ENCODE measurements at regions not wholly inside any gene's neighbourhood (a gene's known extent, or its start where the extent isn't known, plus 50 kb on each side); places are given as distances from the start of the nearest gene placed in this dataset.
A peak's percentile ranks its signal among the peaks of the same experiment; 100 is the strongest.

- Histone ChIP-seq H3K9ac (ENCODE audit: low read depth, low read length) (no peak overlapping the region), H3K4me1 (ENCODE audit: control insufficient read depth, insufficient read depth, low read length) (no peaks in the 10 kb centered on the region), H3K27ac (ENCODE audit: low read depth, low read length) (no peak overlapping the region), H3K36me3 (ENCODE audit: control insufficient read depth, insufficient read depth, low read length) (no peaks in the 10 kb centered on the region), H3K4me3 (ENCODE audit: low read depth, low read length) (no peak overlapping the region), H3K27me3 (ENCODE audit: control insufficient read depth, insufficient read depth, low read length) (no peaks in the 10 kb centered on the region), H3K9me3 (ENCODE audit: control insufficient read depth, insufficient read depth, low read length) (no peaks in the 10 kb centered on the region)
Observed at GRCh38 chr18:75926811-75927210, 499.3 kb upstream of the SMIM21 start.

GRCh38 chr18:75923169-75923568 is 495.7 kb upstream of the SMIM21 start:
- Histone ChIP-seq H3K9me3 (ENCODE audit: control insufficient read depth, insufficient read depth, low read length) (no peaks in the 10 kb centered on the region), H3K36me3 (ENCODE audit: control insufficient read depth, insufficient read depth, low read length) (no peaks in the 10 kb centered on the region), H3K27me3 (ENCODE audit: control insufficient read depth, insufficient read depth, low read length) (0 out of 2 replicates have a peak, but pooled peaks cover 2% of the 10 kb centered on the region), H3K4me1 (ENCODE audit: control insufficient read depth, insufficient read depth, low read length) (no peaks in the 10 kb centered on the region), H3K9ac (ENCODE audit: low read depth, low read length) (no peak overlapping the region), H3K27ac (ENCODE audit: low read depth, low read length) (no peak overlapping the region), H3K4me3 (ENCODE audit: low read depth, low read length) (no peak overlapping the region)

- H3K4me3 ChIP-seq (ENCODE audit: low read depth, low read length), result peak overlapping the region; percentile 72
- H3K27ac ChIP-seq (ENCODE audit: low read depth, low read length), result no peak overlapping the region
- no peaks in the 10 kb centered on the region for H3K36me3 ChIP-seq (ENCODE audit: control insufficient read depth, insufficient read depth, low read length)
- H3K9me3 ChIP-seq (ENCODE audit: control insufficient read depth, insufficient read depth, low read length), result no peaks in the 10 kb centered on the region
- no peak overlapping the region for H3K9ac ChIP-seq (ENCODE audit: low read depth, low read length)
- H3K4me1 ChIP-seq (ENCODE audit: control insufficient read depth, insufficient read depth, low read length), result no peaks in the 10 kb centered on the region
- H3K27me3 ChIP-seq (ENCODE audit: control insufficient read depth, insufficient read depth, low read length), result peaks cover 24% of the 10 kb centered on the region
Observed at GRCh38 chr18:75916624-75916982, 489.1 kb upstream of the SMIM21 start.

DNA sequence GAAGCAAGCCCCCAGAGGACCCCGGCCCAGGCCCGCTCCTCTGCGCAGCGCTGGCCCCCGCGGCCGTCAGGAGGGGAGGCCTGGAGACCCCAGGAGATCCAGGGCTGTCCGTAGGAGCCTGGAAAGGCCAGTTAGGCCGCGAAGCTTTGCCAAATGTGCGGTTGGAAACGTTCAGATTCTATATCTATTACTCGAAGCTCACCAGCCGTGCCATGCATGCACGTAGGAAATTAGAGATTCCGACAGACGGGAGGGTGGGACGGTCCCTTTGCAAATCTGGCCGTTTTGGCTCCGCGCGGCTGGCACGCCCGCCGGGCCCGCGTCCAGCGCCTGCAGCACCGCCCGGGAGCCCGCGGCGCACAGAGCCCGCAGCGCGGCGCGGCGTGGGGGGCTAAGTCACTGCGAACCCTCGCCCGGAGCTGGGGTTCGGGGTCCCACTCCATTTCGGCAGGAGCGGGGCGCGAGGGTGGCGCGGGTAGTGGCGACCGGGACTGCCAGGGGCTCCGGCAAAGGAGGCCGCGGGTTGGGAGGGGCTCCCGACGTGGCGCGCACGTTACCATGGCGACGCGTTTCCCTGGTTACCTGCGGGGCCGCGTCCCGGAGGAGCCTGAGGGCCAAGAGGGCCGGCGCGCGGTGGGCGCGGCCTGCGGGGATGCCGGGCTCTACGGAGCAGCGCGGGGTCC is 488.6 kb upstream of the SMIM21 start:
- H3K4me1 ChIP-seq (ENCODE audit: control insufficient read depth, insufficient read depth, low read length), result no peaks in the 10 kb centered on the region
- H3K27ac ChIP-seq (ENCODE audit: low read depth, low read length), result no peak overlapping the region
- H3K36me3 ChIP-seq (ENCODE audit: control insufficient read depth, insufficient read depth, low read length), result no peaks in the 10 kb centered on the region
- H3K9ac ChIP-seq (ENCODE audit: low read depth, low read length), result no peak overlapping the region
- H3K27me3 ChIP-seq (ENCODE audit: control insufficient read depth, insufficient read depth, low read length), result peaks cover 24% of the 10 kb centered on the region
- no peaks in the 10 kb centered on the region for H3K9me3 ChIP-seq (ENCODE audit: control insufficient read depth, insufficient read depth, low read length)
- H3K4me3 ChIP-seq (ENCODE audit: low read depth, low read length), result peak overlapping the region; percentile 72

GRCh38 chr18:75912829-75913228 is 485.3 kb upstream of the SMIM21 start:
- H3K4me3 ChIP-seq (ENCODE audit: low read depth, low read length), result no peak overlapping the region
- no peaks in the 10 kb centered on the region for H3K36me3 ChIP-seq (ENCODE audit: control insufficient read depth, insufficient read depth, low read length)
- H3K27me3 ChIP-seq (ENCODE audit: control insufficient read depth, insufficient read depth, low read length), result peaks cover 20% of the 10 kb centered on the region
- H3K4me1 ChIP-seq (ENCODE audit: control insufficient read depth, insufficient read depth, low read length), result peaks cover 6% of the 10 kb centered on the region
- H3K27ac ChIP-seq (ENCODE audit: low read depth, low read length), result no peak overlapping the region
- no peaks in the 10 kb centered on the region for H3K9me3 ChIP-seq (ENCODE audit: control insufficient read depth, insufficient read depth, low read length)
- no peak overlapping the region for H3K9ac ChIP-seq (ENCODE audit: low read depth, low read length)

- no peaks in the 10 kb centered on the region for H3K4me1 ChIP-seq (ENCODE audit: control insufficient read depth, insufficient read depth, low read length)
Observed at GRCh38 chr18:75904416-75904815, 476.9 kb upstream of the SMIM21 start.

DNA sequence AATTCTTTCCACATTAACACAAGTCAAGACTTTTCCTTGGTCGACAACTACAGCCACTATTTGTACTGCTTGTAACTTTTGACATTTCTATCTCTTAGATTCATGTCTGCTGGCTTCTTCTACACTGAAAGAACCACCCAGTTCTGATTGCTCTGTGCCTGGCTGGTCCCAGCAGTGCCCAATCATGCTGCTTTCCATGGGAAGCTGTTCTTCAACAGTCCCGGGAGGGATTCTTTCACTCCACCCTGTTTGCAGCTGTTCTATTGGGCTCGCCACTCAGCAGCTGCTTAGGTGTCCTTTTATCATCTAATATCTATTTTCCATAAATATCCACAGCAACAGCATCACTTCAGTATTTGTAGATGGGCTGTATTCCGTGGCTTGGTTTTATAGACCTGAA is 471.1 kb upstream of the SMIM21 start:
- H3K9ac ChIP-seq (ENCODE audit: low read depth, low read length), result no peak overlapping the region
- no peaks in the 10 kb centered on the region for H3K27me3 ChIP-seq (ENCODE audit: control insufficient read depth, insufficient read depth, low read length)

More at GRCh38 chr18:75904416-75904815, 476.9 kb upstream of the SMIM21 start:
- H3K4me3 ChIP-seq (ENCODE audit: low read depth, low read length), result no peak overlapping the region
- H3K9me3 ChIP-seq (ENCODE audit: control insufficient read depth, insufficient read depth, low read length), result no peaks in the 10 kb centered on the region
- H3K27ac ChIP-seq (ENCODE audit: low read depth, low read length), result no peak overlapping the region
- H3K36me3 ChIP-seq (ENCODE audit: control insufficient read depth, insufficient read depth, low read length), result no peaks in the 10 kb centered on the region
- no peak overlapping the region for H3K9ac ChIP-seq (ENCODE audit: low read depth, low read length)
- no peaks in the 10 kb centered on the region for H3K27me3 ChIP-seq (ENCODE audit: control insufficient read depth, insufficient read depth, low read length)

GRCh38 chr18:75897386-75897785 is 469.9 kb upstream of the SMIM21 start:
- Histone ChIP-seq H3K4me1 (ENCODE audit: control insufficient read depth, insufficient read depth, low read length) (peaks cover 8% of the 10 kb centered on the region), H3K9ac (ENCODE audit: low read depth, low read length) (no peak overlapping the region), H3K4me3 (ENCODE audit: low read depth, low read length) (no peak overlapping the region), H3K36me3 (ENCODE audit: control insufficient read depth, insufficient read depth, low read length) (no peaks in the 10 kb centered on the region), H3K27me3 (ENCODE audit: control insufficient read depth, insufficient read depth, low read length) (no peaks in the 10 kb centered on the region), H3K27ac (ENCODE audit: low read depth, low read length) (no peak overlapping the region), H3K9me3 (ENCODE audit: control insufficient read depth, insufficient read depth, low read length) (no peaks in the 10 kb centered on the region)

More for the DNA sequence above, 471.1 kb upstream of the SMIM21 start:
- no peaks in the 10 kb centered on the region for H3K36me3 ChIP-seq (ENCODE audit: control insufficient read depth, insufficient read depth, low read length)
- H3K27ac ChIP-seq (ENCODE audit: low read depth, low read length), result no peak overlapping the region
- H3K4me1 ChIP-seq (ENCODE audit: control insufficient read depth, insufficient read depth, low read length), result peaks cover 8% of the 10 kb centered on the region
- H3K9me3 ChIP-seq (ENCODE audit: control insufficient read depth, insufficient read depth, low read length), result no peaks in the 10 kb centered on the region
- no peak overlapping the region for H3K4me3 ChIP-seq (ENCODE audit: low read depth, low read length)

DNA sequence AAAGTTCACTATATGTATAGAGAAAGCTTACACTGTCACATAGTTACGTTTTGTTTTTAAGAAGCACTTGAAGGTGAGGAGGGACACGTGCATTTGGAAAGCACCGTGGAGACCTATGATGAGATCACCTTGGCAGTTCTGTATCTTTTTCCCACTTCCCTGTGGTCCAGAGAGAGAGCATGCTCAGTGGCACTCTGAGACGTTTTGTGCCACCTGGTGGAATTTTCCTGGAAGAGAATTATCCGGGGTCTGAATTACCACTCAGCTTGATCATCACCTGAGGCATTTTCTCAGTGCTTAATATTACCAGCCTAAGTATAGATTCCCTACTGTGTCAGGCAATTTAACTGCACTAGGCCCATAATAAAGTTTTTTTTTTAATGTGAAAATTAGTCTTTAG is 469.4 kb upstream of the SMIM21 start:
- H3K9me3 ChIP-seq (ENCODE audit: control insufficient read depth, insufficient read depth, low read length), result no peaks in the 10 kb centered on the region
- no peaks in the 10 kb centered on the region for H3K36me3 ChIP-seq (ENCODE audit: control insufficient read depth, insufficient read depth, low read length)
- H3K4me1 ChIP-seq (ENCODE audit: control insufficient read depth, insufficient read depth, low read length), result peaks cover 8% of the 10 kb centered on the region
- H3K27me3 ChIP-seq (ENCODE audit: control insufficient read depth, insufficient read depth, low read length), result no peaks in the 10 kb centered on the region
- no peak overlapping the region for H3K9ac ChIP-seq (ENCODE audit: low read depth, low read length)
- no peak overlapping the region for H3K27ac ChIP-seq (ENCODE audit: low read depth, low read length)
- H3K4me3 ChIP-seq (ENCODE audit: low read depth, low read length), result no peak overlapping the region

DNA sequence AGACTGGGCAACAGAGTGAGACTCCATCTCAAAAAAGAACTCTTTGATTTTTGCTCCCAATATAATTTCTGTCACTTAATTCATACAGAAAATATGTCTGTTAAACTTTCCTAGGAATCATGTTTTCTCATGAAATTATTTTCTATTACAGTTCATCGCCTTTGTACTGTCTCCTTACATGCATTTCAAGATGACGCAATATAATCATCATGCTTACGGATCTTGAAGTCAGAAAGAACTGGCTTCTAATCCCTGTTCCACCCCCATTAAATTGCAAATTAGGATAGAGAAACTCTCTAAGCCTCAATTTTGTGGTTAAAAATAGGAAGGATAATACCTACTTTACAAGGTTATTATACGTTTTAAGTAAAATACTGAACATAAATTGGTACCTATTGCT is 467.6 kb upstream of the SMIM21 start:
- Histone ChIP-seq H3K27ac (ENCODE audit: low read depth, low read length) (no peak overlapping the region), H3K36me3 (ENCODE audit: control insufficient read depth, insufficient read depth, low read length) (no peaks in the 10 kb centered on the region), H3K9me3 (ENCODE audit: control insufficient read depth, insufficient read depth, low read length) (no peaks in the 10 kb centered on the region), H3K4me1 (ENCODE audit: control insufficient read depth, insufficient read depth, low read length) (peaks cover 8% of the 10 kb centered on the region), H3K4me3 (ENCODE audit: low read depth, low read length) (no peak overlapping the region), H3K9ac (ENCODE audit: low read depth, low read length) (no peak overlapping the region), H3K27me3 (ENCODE audit: control insufficient read depth, insufficient read depth, low read length) (no peaks in the 10 kb centered on the region)

DNA sequence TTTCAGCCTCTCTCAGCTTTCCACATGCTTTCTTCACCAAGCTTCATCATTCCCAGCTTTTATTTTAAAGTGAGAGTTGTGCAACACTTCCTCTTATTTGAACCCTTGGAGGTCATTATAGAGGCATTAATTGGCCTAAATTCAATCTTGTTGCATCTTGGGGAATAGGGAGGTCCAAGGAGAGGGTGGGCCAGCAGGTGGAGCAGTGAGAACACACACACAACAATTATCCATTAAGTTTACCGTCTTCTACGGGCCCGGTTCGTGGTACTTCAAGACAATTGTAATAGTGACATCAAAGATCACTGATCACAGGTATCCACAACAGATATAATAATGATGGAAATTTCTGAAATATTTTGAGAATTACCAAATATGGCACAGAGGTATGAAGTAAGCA is 457.2 kb upstream of the SMIM21 start:
- Histone ChIP-seq H3K36me3 (ENCODE audit: control insufficient read depth, insufficient read depth, low read length) (no peaks in the 10 kb centered on the region), H3K9me3 (ENCODE audit: control insufficient read depth, insufficient read depth, low read length) (no peaks in the 10 kb centered on the region), H3K4me1 (ENCODE audit: control insufficient read depth, insufficient read depth, low read length) (no peaks in the 10 kb centered on the region), H3K4me3 (ENCODE audit: low read depth, low read length) (no peak overlapping the region), H3K27ac (ENCODE audit: low read depth, low read length) (no peak overlapping the region), H3K27me3 (ENCODE audit: control insufficient read depth, insufficient read depth, low read length) (no peaks in the 10 kb centered on the region), H3K9ac (ENCODE audit: low read depth, low read length) (no peak overlapping the region)
